Activated CD4-positive, alpha-beta T cell treated with anti-CD3 and anti-CD28 coated beads, Interleukin-2, amount 10 ng/mL, durations not matched to agents 24 days and 14 days (primary cell): ENCODE measurements at regions not wholly inside any gene's neighbourhood (a gene's known extent, or its start where the extent isn't known, plus 50 kb on each side); places are given as distances from the start of the nearest gene placed in this dataset.
"Not testable (repeated sequence)": the region's sequence is repeated elsewhere in the genome, so short reads cannot be mapped to it uniquely, and the experiment has no call there.

Experiments used
- DNase-seq: peaks from one replicate; pipeline ENCODE4 v3.0.0; 2022
- H3K27ac Mint-ChIP-seq: one replicate; pipeline ENCODE4 v1.8.0; 2022; ENCODE audit warnings: mild to moderate bottlenecking, mixed read lengths
- H3K27me3 Mint-ChIP-seq: one replicate; pipeline ENCODE4 v1.8.0; 2022; ENCODE audit warnings: mixed read lengths
- H3K36me3 Mint-ChIP-seq: one replicate; pipeline ENCODE4 v1.8.0; 2022; ENCODE audit warnings: low read depth, mild to moderate bottlenecking, mixed read lengths
- H3K4me1 Mint-ChIP-seq: one replicate; pipeline ENCODE4 v1.8.0; 2021; ENCODE audit warnings: mixed read lengths
- H3K4me3 Mint-ChIP-seq: one replicate; pipeline ENCODE4 v1.8.0; 2022; ENCODE audit warnings: mild to moderate bottlenecking, moderate library complexity, mixed read lengths
- H3K9me3 Mint-ChIP-seq: one replicate; pipeline ENCODE4 v1.8.0; 2021; ENCODE audit warnings: mixed read lengths
- intact Hi-C: fragments of 100-400 bp; cut with micrococcal nuclease; formaldehyde crosslinking; loops from one replicate; pipeline ENCODE4 v1.15.1; 2023

DNA sequence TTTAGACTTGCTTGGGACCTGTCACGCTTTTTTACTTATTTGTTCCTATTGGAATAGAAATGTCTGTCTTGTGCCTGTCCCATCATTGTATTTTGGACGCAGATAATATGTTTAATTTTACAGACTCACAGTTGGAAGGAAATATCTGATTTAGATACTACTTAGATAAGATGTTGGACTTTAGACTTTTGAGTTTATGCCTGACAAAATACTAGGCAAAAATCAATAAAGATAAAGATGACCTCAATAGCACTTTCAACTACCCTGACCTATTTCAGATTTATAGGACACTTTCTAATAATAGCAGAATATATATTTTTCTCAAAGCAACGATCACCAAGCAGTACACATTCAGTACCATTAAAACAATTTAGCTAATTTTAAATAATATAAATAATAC, 150.1 kb upstream of the TGIF2LX start:
- H3K4me3 Mint-ChIP-seq, DNase-seq, H3K9me3 Mint-ChIP-seq, H3K27me3 Mint-ChIP-seq, H3K27ac Mint-ChIP-seq, H3K36me3 Mint-ChIP-seq, H3K4me1 Mint-ChIP-seq, intact Hi-C loops: not testable (repeated sequence)

GRCh38 chrX:89811440-89811839, 110.3 kb upstream of the TGIF2LX start:
- H3K4me1 Mint-ChIP-seq, H3K9me3 Mint-ChIP-seq, H3K4me3 Mint-ChIP-seq, intact Hi-C loops, H3K36me3 Mint-ChIP-seq, H3K27me3 Mint-ChIP-seq, DNase-seq, H3K27ac Mint-ChIP-seq: not testable (repeated sequence)

DNA sequence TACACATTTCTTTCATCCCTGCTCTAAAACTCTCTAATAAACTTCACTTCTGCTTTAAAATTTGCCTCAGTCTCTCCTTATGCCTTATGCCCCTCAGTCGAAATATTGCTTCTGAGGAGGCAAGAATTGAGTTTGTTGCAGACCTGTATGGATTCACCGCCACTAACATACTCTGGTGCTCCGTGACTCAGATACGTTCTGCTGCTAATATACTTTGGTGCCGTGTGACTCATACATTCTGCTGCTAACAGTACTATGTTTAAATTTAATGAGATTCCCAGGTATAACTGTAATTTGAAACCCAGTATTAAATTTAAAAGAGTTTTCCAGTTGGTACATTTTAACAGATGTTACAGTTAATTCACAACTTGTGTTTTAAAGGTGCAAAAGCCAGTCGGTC, 82.0 kb upstream of the TGIF2LX start:
- H3K27me3 Mint-ChIP-seq, intact Hi-C loops, H3K4me3 Mint-ChIP-seq, DNase-seq, H3K4me1 Mint-ChIP-seq, H3K9me3 Mint-ChIP-seq, H3K36me3 Mint-ChIP-seq, H3K27ac Mint-ChIP-seq: not testable (repeated sequence)

DNA sequence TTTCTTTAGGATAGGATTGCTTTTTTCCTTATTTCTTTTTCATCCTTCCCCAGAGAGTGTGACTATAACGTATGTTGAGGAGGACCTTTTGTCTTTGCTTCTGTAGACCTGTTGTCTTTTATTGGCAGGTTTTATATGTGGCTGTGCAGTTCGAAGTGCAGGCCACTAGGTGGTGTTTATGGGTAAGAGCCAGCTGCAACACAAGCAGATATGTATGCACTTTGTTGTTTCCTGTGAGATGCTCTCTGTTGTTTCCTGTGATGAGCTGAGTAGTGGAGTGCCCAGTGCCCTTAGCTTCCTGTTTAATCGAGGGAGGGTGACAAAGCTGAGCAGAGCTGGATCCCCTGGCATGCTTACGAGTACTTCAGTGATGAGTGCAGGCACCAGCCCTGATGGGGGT, 50.0 kb upstream of the TGIF2LX start:
- H3K4me3 Mint-ChIP-seq, H3K36me3 Mint-ChIP-seq, H3K27me3 Mint-ChIP-seq, H3K27ac Mint-ChIP-seq, H3K4me1 Mint-ChIP-seq, H3K9me3 Mint-ChIP-seq, intact Hi-C loops: not testable (repeated sequence)
- DNase-seq = peak; percentile 54
